BE2C (cell line): ENCODE measurements at regions not wholly inside any gene's neighbourhood (a gene's known extent, or its start where the extent isn't known, plus 50 kb on each side); places are given as distances from the start of the nearest gene placed in this dataset.

ENCODE experiments used
- DNase-seq: peaks from one replicate; pipeline ENCODE4 v3.0.0-alpha.2; 2020
- H3K27me3 ChIP-seq: fragments of 250-450 bp; sonication (Bioruptor Pico); 2 replicates; pipeline ENCODE4 v1.5.1; 2020; ENCODE audit warnings: mild to moderate bottlenecking
- H3K36me3 ChIP-seq: fragments of 250-450 bp; sonication (Bioruptor Pico); 2 replicates; pipeline ENCODE4 v1.5.1; 2020; ENCODE audit warnings: mild to moderate bottlenecking
- H3K4me1 ChIP-seq: fragments of 250-450 bp; sonication (Bioruptor Pico); 2 replicates; pipeline ENCODE4 v1.5.1; 2020
- H3K4me3 ChIP-seq: 2 replicates; pipeline ENCODE4 v1.5.1; 2011; ENCODE audit warnings: low read depth, low read length
- H3K9me3 ChIP-seq: fragments of 250-450 bp; sonication (Bioruptor Pico); 2 replicates; pipeline ENCODE4 v1.5.1; 2020
- TF ChIP-seq, protein P1 (sequence below): IDR thresholded peaks from 2 replicates; pipeline ENCODE4 v1.5.1; 2012; ENCODE audit warnings: mild to moderate bottlenecking, low read depth, low read length

DNA sequence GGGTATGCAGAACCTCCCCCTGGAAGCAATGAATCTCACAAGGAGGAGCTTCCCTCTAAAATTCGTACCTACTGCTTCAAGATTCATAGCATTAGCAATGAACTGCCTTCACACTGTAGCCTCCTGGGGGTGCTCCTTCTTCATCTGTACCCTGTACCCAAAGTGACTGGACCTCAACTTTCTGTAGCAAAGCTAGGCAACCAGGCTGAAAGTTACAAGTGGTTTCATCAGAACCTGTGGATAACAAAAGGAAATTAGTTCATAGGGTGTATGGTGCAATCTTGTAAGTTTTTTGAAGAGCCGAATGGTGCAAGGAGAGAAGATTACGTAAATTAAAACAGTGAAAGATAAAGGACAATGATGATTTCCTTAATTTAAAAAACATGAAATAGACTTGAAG lies 1541.7 kb upstream of the FLRT2 start:
- Histone ChIP-seq H3K36me3 (no peaks in the 10 kb centered on the region), H3K4me3 (no peak overlapping the region), H3K4me1 (no peaks in the 10 kb centered on the region), H3K27me3 (no peaks in the 10 kb centered on the region), H3K9me3 (no peaks in the 10 kb centered on the region; the same call in 1 of the 2 replicates)
- TF ChIP-seq, protein P1, sequence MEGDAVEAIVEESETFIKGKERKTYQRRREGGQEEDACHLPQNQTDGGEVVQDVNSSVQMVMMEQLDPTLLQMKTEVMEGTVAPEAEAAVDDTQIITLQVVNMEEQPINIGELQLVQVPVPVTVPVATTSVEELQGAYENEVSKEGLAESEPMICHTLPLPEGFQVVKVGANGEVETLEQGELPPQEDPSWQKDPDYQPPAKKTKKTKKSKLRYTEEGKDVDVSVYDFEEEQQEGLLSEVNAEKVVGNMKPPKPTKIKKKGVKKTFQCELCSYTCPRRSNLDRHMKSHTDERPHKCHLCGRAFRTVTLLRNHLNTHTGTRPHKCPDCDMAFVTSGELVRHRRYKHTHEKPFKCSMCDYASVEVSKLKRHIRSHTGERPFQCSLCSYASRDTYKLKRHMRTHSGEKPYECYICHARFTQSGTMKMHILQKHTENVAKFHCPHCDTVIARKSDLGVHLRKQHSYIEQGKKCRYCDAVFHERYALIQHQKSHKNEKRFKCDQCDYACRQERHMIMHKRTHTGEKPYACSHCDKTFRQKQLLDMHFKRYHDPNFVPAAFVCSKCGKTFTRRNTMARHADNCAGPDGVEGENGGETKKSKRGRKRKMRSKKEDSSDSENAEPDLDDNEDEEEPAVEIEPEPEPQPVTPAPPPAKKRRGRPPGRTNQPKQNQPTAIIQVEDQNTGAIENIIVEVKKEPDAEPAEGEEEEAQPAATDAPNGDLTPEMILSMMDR = no peak
- DNase-seq = no peak

DNA sequence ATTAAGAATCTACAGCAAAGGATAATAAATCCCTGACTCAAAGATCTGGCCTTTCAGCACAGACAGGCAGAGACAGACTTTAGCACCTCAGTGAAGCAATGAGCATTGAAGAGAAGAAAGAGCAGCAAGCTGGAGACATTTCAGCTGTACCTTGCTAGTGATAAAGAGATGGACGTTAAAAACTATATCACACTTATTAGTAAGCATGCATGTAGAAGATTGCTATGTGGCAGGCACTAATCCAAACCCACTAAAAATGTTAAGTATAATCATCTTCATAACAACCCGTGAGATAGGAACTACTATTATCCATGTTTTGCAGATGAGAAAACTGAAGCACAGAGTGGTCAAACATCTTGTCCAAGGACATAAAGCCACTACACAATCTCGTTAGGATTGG lies 1538.3 kb upstream of the FLRT2 start:
- no peak for DNase-seq
- Histone ChIP-seq H3K27me3 (no peaks in the 10 kb centered on the region), H3K4me1 (no peaks in the 10 kb centered on the region), H3K9me3 (no peaks in the 10 kb centered on the region), H3K36me3 (no peaks in the 10 kb centered on the region), H3K4me3 (no peak overlapping the region)
- TF ChIP-seq, protein P1 = no peak

DNA sequence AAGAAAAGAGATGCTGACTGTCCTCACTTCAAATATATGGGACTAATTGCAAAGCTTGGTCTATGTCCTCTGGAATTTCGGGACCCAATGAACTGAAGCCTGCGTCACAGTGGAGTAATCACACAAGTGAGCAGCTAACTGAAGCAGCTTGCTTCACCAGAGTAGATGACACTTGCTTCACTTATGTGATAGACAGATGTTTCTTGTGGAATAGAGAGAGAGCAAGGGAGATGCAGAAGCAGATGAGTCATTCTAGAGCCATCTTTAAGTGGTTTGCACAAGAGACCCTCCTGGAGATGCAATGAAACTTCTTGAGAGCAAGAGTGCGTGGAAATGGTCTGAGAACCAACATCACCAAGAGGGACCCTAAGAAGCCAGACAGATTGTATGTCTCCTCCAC lies 1537.1 kb upstream of the FLRT2 start:
- no peaks in the 10 kb centered on the region for H3K9me3 ChIP-seq
- no peak overlapping the region for H3K4me3 ChIP-seq
- no peaks in the 10 kb centered on the region for H3K27me3 ChIP-seq
- no peaks in the 10 kb centered on the region for H3K36me3 ChIP-seq
- no peaks in the 10 kb centered on the region for H3K4me1 ChIP-seq
- DNase-seq = no peak
- TF ChIP-seq, protein P1 = no peak

DNA sequence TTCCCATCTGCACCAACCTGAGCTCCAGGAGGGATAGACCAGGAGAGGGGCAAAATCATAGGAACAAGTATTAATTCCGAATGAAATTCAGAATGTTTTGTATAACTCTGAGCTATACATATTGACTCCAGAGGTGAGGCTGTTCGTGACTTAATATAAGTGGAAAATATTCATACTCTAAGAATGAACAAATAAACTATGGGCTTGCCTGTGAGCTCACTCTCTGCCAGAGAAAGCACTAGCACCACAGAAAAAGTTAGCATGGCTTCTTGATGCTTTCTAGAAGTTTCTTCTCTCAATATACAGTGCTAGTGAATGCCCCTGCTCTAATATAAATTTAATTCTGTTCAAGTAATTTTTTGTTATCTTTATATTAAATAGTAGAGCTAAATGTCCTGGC lies 1536.4 kb upstream of the FLRT2 start:
- no peak overlapping the region for H3K4me3 ChIP-seq
- H3K36me3 ChIP-seq = no peaks in the 10 kb centered on the region
- TF ChIP-seq, protein P1 = no peak
- DNase-seq = no peak
- no peaks in the 10 kb centered on the region for H3K27me3 ChIP-seq
- H3K4me1 ChIP-seq = no peaks in the 10 kb centered on the region
- no peaks in the 10 kb centered on the region for H3K9me3 ChIP-seq

DNA sequence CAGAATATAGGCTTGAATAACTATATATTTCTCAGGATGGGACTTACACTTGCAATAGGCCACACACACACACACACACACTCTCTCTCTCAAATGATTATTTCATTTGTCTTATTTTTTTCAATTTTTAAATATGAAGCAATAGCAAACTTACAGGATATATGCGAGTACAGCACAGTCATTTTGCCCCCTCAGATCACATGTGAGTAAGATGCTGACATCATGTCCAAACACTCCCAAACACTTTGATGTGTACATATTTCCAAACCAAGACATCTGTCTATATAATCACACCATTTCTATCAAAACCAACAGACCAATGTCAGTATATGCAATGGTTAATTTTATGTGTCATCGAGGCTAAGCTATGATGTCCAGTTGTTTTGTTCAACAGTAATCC lies 1535.9 kb upstream of the FLRT2 start:
- no peak overlapping the region for H3K4me3 ChIP-seq
- TF ChIP-seq, protein P1 = no peak
- no peak for DNase-seq
- no peaks in the 10 kb centered on the region for H3K36me3 ChIP-seq
- H3K9me3 ChIP-seq = no peaks in the 10 kb centered on the region
- H3K4me1 ChIP-seq = no peaks in the 10 kb centered on the region
- no peaks in the 10 kb centered on the region for H3K27me3 ChIP-seq

DNA sequence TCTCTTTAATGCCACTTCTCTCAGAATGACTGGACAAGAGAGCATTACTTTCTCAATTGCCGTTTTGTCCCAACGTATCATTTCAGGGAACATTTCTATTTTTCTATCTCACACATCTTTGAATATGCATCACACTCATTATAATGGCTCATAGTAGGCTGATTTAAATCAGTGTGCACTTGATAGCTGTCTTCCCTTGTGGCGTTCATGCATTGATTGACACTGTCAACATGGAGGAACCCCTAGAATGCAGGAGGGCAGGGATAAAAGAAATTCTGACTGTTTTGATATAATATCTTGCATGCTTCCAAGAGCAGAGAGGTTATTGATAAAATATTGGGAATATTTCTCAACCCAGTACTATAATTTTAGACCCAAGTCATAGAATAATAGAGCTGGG lies 1528.9 kb upstream of the FLRT2 start:
- no peaks in the 10 kb centered on the region for H3K36me3 ChIP-seq
- DNase-seq = no peak
- no peak overlapping the region for H3K4me3 ChIP-seq
- TF ChIP-seq, protein P1 = no peak
- no peaks in the 10 kb centered on the region for H3K9me3 ChIP-seq
- no peaks in the 10 kb centered on the region for H3K27me3 ChIP-seq
- no peaks in the 10 kb centered on the region for H3K4me1 ChIP-seq
